ENCODE measurements at regions not wholly inside any gene's neighbourhood (a gene's known extent, or its start where the extent isn't known, plus 50 kb on each side); places are given as distances from the start of the nearest gene placed in this dataset.

DNA sequence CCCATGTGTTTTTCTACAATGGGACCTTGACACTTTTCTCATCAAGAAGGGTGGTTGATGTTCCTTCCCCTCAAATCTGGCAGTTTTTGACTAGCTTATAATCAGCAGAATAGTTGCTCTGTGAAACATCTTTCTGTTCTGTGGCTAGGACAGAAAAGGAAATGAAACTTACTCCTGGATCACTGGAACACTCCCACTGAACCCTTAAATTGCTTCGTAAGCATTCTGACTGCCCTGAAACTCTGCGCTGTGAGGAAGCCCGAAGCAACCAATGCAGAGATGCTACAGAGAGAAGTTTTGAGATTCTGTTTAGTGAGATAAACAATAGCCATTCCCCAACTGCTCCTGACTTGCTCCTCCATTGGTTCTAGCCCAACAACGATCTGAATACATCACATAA lies 602.2 kb downstream of the CENPC start:
- TF ChIP-seq, protein P1, sequence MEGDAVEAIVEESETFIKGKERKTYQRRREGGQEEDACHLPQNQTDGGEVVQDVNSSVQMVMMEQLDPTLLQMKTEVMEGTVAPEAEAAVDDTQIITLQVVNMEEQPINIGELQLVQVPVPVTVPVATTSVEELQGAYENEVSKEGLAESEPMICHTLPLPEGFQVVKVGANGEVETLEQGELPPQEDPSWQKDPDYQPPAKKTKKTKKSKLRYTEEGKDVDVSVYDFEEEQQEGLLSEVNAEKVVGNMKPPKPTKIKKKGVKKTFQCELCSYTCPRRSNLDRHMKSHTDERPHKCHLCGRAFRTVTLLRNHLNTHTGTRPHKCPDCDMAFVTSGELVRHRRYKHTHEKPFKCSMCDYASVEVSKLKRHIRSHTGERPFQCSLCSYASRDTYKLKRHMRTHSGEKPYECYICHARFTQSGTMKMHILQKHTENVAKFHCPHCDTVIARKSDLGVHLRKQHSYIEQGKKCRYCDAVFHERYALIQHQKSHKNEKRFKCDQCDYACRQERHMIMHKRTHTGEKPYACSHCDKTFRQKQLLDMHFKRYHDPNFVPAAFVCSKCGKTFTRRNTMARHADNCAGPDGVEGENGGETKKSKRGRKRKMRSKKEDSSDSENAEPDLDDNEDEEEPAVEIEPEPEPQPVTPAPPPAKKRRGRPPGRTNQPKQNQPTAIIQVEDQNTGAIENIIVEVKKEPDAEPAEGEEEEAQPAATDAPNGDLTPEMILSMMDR (IDR thresholded peaks at IDR 0.05), result no peak
- no peak for TF ChIP-seq POLR2A (IDR thresholded peaks at IDR 0.05)
